ENCODE measurements at regions not wholly inside any gene's neighbourhood (a gene's known extent, or its start where the extent isn't known, plus 50 kb on each side); places are given as distances from the start of the nearest gene placed in this dataset.

DNA sequence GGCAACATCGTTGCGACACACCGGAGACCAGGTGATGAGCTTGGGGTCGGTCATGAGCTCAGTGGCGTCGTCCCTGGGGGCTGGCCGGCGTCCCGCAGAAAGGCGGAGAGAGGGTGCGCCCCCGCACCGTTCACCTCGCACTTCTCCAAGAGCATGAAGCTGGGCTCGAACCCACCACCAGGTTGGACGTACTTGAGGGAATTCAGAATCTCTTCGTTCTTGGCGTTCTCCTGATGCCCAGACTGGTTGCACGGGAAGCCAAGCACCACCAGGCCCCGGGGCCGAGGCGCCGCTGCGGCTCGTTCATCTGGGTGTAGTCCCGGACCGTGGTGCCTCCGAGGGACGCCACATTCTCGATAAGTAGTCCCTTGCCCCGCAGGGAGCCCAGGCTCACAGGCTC, 176.6 kb upstream of the ADAMTS5 start:
- TF ChIP-seq, protein P1, sequence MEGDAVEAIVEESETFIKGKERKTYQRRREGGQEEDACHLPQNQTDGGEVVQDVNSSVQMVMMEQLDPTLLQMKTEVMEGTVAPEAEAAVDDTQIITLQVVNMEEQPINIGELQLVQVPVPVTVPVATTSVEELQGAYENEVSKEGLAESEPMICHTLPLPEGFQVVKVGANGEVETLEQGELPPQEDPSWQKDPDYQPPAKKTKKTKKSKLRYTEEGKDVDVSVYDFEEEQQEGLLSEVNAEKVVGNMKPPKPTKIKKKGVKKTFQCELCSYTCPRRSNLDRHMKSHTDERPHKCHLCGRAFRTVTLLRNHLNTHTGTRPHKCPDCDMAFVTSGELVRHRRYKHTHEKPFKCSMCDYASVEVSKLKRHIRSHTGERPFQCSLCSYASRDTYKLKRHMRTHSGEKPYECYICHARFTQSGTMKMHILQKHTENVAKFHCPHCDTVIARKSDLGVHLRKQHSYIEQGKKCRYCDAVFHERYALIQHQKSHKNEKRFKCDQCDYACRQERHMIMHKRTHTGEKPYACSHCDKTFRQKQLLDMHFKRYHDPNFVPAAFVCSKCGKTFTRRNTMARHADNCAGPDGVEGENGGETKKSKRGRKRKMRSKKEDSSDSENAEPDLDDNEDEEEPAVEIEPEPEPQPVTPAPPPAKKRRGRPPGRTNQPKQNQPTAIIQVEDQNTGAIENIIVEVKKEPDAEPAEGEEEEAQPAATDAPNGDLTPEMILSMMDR (IDR thresholded peaks at IDR 0.05; ENCODE audit: insufficient read depth, low read depth, low read length, missing control alignments): no peak
- no peak overlapping the region for H3K4me3 ChIP-seq (ENCODE audit: low read length)
- no peak for DNase-seq (ENCODE audit: low read depth)

DNA sequence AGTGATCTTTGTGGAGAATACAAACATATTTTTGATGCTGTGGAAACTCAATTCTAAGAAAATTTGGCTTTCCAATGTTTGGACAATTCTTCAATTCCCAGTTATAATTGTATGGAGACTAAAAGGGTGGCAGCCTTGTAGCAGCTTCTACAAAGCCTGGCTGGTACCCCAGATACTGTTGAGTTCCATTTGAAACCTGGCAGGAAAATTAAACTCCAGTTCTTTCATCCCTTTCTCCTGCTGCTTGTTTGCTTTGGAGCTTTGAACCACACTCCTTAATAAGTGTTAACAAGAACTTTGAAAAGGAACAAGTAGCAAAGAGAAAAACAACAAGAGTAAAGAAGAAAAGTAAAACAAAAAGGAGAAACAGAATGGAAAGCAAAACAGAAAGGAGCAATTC, 172.6 kb upstream of the ADAMTS5 start:
- H3K4me3 ChIP-seq (ENCODE audit: low read length): no peak overlapping the region
- DNase-seq (ENCODE audit: low read depth): no peak
- TF ChIP-seq, protein P1 (IDR thresholded peaks at IDR 0.05; ENCODE audit: insufficient read depth, low read depth, low read length, missing control alignments): no peak

DNA sequence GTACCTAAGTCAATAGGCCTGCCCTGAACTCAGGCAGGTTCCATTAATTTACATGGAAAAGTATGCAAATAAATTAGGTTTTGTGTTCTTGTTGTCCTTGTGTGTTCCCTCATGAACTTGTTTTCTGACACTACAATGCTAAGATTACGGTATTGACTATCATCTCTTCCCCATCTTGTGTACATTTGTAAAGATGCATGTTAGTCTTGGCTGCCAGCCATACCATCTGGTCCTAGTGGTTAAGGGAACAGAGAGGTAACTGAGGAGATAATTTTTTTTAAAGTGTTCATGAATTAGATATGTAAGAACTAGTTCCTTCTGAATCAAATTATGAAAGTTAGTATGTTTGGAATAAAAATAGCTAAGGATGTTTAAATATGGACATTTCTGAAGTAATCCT, 167.6 kb upstream of the ADAMTS5 start:
- TF ChIP-seq, protein P1 (IDR thresholded peaks at IDR 0.05; ENCODE audit: insufficient read depth, low read depth, low read length, missing control alignments): no peak
- H3K4me3 ChIP-seq (ENCODE audit: low read length): no peak overlapping the region
- no peak for DNase-seq (ENCODE audit: low read depth)

DNA sequence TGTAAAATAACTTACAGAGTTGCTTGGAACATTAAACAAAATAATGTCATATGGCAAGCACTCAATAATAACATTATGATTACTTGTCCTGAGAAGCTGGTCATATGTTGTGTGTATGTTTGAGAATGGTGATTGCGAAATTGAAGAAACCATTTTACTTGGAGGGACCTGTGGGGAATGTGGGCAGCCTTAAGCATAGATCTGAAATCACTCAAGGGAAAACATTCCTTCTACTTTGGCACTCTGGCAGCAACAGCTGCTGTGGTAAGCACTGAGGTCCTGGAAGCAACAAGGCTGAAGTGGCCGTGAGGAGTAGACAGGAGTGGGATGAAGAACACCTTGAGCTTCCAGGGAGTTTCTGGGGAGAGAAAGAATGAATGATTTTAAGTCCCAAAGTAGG, 165.4 kb upstream of the ADAMTS5 start:
- no peak for DNase-seq (ENCODE audit: low read depth)
- TF ChIP-seq, protein P1 (IDR thresholded peaks at IDR 0.05; ENCODE audit: insufficient read depth, low read depth, low read length, missing control alignments): no peak
- H3K4me3 ChIP-seq (ENCODE audit: low read length): no peak overlapping the region

DNA sequence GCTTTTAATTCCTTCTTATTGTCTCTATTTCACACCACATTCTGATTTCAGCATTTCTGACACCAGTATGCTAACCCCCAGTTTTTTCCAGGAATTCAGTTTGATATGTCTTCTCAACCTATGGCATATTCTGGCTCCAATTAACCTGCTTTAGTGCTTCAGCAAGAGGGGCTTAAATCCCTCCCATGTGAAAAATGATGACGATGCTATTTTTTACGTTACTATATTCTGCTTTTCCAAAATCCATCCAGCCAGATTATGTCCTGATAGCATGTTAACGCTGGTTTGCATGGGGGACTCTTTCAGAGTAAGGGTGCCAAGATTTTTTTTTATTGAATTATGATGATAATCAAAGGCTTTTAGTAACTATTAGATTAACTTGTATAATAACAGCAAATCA, 163.3 kb upstream of the ADAMTS5 start:
- no peak overlapping the region for H3K4me3 ChIP-seq (ENCODE audit: low read length)
- no peak for DNase-seq (ENCODE audit: low read depth)
- TF ChIP-seq, protein P1 (IDR thresholded peaks at IDR 0.05; ENCODE audit: insufficient read depth, low read depth, low read length, missing control alignments): no peak

DNA sequence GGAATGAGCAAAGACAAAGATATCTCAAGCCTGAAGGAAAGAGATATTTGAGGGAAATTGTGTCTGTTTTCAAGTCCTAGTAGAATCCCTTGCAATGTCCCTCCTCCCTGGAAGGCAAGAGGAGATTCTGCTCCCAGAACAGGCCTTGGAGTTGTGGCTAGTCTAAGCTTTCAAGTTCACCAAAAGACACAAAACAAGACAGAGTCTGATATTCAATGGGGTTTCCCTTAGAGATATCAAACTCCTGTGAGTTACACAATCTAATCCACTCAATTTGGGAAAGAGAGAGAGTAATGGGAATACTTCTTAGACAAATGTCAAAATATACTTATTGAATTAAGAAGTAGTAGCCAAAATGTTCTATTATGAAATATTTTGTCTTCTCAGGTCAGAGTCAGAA, 162.8 kb upstream of the ADAMTS5 start:
- no peak for DNase-seq (ENCODE audit: low read depth)
- TF ChIP-seq, protein P1 (IDR thresholded peaks at IDR 0.05; ENCODE audit: insufficient read depth, low read depth, low read length, missing control alignments): no peak
- no peak overlapping the region for H3K4me3 ChIP-seq (ENCODE audit: low read length)

DNA sequence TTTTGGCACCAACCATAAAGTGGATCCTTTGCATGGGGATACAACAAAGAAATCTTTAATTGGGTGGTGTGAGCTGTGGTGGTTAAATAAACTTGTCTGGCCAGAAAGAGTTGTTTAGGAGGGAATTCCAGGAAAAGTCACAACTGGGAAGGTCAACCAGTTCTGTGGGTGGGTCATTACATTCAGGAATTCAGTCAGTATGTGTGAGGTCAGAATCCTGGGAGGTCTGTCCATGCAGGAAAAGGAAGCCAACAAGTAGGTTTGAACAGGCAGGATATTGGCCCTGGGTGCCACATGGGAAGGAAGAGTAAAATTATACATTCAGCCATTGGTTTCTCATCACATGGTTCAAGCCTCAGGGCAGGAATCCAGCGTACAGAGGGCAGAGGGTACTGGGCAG, 162.3 kb upstream of the ADAMTS5 start:
- TF ChIP-seq, protein P1 (IDR thresholded peaks at IDR 0.05; ENCODE audit: insufficient read depth, low read depth, low read length, missing control alignments): no peak
- no peak overlapping the region for H3K4me3 ChIP-seq (ENCODE audit: low read length)
- no peak for DNase-seq (ENCODE audit: low read depth)
